SH-SY5Y (cell line): ENCODE measurements at regions not wholly inside any gene's neighbourhood (a gene's known extent, or its start where the extent isn't known, plus 50 kb on each side); places are given as distances from the start of the nearest gene placed in this dataset.

ENCODE experiments used
- GATA2 ChIP-seq: IDR thresholded peaks from 2 replicates; pipeline ENCODE4 v1.6.1; 2011; ENCODE audit warnings: mild to moderate bottlenecking, low read depth, low read length
- GATA3 ChIP-seq: IDR thresholded peaks from 2 replicates; pipeline ENCODE4 v1.6.1; 2011; ENCODE audit warnings: low read depth, mild to moderate bottlenecking, low read length, moderate library complexity

DNA sequence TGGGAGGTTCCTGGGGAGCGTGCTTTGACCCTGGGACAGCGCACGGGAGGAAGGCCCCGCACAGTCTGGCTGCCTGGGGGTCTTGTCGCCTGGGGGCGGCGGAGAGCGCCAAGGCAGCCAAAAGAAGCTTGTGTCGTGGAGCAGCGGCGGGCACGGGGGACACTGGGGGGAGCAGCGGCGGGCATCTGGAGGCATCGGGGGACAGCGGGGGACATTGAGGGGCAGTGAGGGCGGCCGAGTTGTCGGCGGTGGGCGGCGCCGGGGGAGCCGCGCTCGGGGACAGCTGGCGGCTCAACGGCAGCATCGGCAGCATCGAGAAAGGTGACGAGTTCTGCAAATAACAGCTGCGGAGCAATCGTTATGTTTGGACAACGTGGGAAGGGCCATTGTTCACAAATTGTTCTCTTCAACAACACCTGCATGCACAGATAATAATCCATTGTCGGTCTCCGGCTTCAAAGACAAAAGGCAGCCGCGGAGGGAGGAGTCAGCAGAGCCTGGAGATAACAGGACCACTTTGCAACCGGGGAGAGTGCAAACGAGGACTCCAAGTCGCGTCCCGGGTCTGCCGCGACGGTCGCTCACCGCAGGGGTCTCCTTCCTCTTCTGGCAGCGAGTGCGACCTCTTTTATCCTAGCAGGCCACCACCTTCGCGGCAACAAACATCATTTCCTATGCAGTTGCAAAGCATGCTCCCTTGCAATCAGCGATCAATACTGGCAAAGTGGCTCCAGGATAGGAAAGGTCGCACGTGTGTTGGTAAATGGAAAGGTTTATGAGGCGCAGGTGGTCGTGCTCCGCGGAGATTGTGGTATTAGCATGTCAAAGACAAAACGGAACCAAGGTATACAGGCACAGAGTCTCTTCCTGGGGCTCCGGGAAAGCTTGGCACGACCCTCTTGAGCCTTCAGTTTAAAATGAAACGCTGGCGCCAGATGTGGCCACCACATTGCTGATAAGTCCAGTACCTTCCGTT lies 132.3 kb upstream of the DLX2 start:
- TF ChIP-seq GATA2 (no peak; the same call in 1 of the 2 replicates), GATA3 (no peak)
